ENCODE measurements at regions not wholly inside any gene's neighbourhood (a gene's known extent, or its start where the extent isn't known, plus 50 kb on each side); places are given as distances from the start of the nearest gene placed in this dataset.

- intact Hi-C loops (cut with micrococcal nuclease; ENCODE audit: unreplicated experiment) (no loop called here), in situ Hi-C loops (cut with HindIII; ENCODE audit: low pct_unique_long_range_greater_than_20kb, low sequenced_read_pairs) (no loop called here)
- Histone ChIP-seq H3K27ac (ENCODE audit: low read length) (no peak overlapping the region), H3K9me3 (ENCODE audit: control insufficient read depth, insufficient read depth, low read depth, low read length) (no peaks in the 10 kb centered on the region), H3K4me3 (ENCODE audit: low read depth in 2 of 2, low read length in 2 of 2) (no peak overlapping the region), H3K36me3 (ENCODE audit: control insufficient read depth, insufficient read depth, low read length) (no peaks in the 10 kb centered on the region), H3K4me1 (ENCODE audit: control insufficient read depth, insufficient read depth, low read length) (no peaks in the 10 kb centered on the region), H3K27me3 (ENCODE audit: control insufficient read depth, insufficient read depth, low read length) (no peaks in the 10 kb centered on the region)
- DNase-seq (ENCODE audit: low read depth, low spot score) (no peak), ATAC-seq (no peak)
- ChIA-PET CTCF (no interaction called here), POLR2A (no interaction called here)
- no peak for TF ChIP-seq TCF7L2 (IDR thresholded peaks at IDR 0.05; ENCODE audit: low read depth, low read length)
- TF ChIP-seq SIN3A (IDR thresholded peaks at IDR 0.05; ENCODE audit: borderline replicate concordance, insufficient read depth, low read depth, low read length) = no peak
- no peak for TF ChIP-seq POLR2AphosphoS5 (IDR thresholded peaks at IDR 0.05; ENCODE audit: low read depth, low read length)
- no peak for TF ChIP-seq CTCF (IDR thresholded peaks at IDR 0.05)
- TF ChIP-seq REST (IDR thresholded peaks at IDR 0.05; ENCODE audit: insufficient read depth in 1 of 2, low read depth in 2 of 2, low read length in 1 of 2) = no peak
- no TSS peak for BruUV-seq (replicated peaks)
Observed at GRCh38 chr4:84046551-84046950, 452.5 kb downstream of the NKX6-1 start.

DNA sequence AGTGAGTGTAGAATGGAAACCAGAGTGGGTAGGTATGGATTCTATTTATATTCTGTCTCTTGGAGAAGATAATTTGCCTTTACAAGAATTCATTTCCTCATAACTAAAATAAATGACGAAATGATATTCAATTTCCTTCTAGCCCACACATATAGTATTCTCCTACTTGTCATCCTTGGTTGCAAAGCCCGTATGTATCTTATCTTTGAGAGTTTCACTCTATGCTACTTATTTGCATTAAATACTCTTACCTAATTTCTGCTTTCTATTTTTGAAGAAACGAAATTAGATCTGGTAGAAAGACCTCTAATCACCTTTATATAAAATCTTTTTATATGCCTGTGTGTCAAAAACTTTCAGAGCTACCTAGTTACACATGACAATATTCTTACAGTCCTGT is 457.7 kb downstream of the NKX6-1 start:
- ChIA-PET POLR2A (no interaction called here), CTCF (no interaction called here)
- BruUV-seq (replicated peaks) = no TSS peak
- in situ Hi-C loops (cut with HindIII; ENCODE audit: low pct_unique_long_range_greater_than_20kb, low sequenced_read_pairs) (no loop called here), intact Hi-C loops (cut with micrococcal nuclease; ENCODE audit: unreplicated experiment) (no loop called here)
- no peak overlapping the region for H3K4me3 ChIP-seq (ENCODE audit: low read depth in 2 of 2, low read length in 2 of 2)
- no peaks in the 10 kb centered on the region for H3K36me3 ChIP-seq (ENCODE audit: control insufficient read depth, insufficient read depth, low read length)
- TF ChIP-seq SIN3A (IDR thresholded peaks at IDR 0.05; ENCODE audit: borderline replicate concordance, insufficient read depth, low read depth, low read length) (no peak), CTCF (IDR thresholded peaks at IDR 0.05) (no peak), POLR2AphosphoS5 (IDR thresholded peaks at IDR 0.05; ENCODE audit: low read depth, low read length) (no peak), TCF7L2 (IDR thresholded peaks at IDR 0.05; ENCODE audit: low read depth, low read length) (no peak), REST (IDR thresholded peaks at IDR 0.05; ENCODE audit: insufficient read depth in 1 of 2, low read depth in 2 of 2, low read length in 1 of 2) (no peak)
- ATAC-seq (no peak), DNase-seq (ENCODE audit: low read depth, low spot score) (no peak)
- no peaks in the 10 kb centered on the region for H3K4me1 ChIP-seq (ENCODE audit: control insufficient read depth, insufficient read depth, low read length)
- no peaks in the 10 kb centered on the region for H3K27me3 ChIP-seq (ENCODE audit: control insufficient read depth, insufficient read depth, low read length)
- H3K27ac ChIP-seq (ENCODE audit: low read length) = no peak overlapping the region
- no peaks in the 10 kb centered on the region for H3K9me3 ChIP-seq (ENCODE audit: control insufficient read depth, insufficient read depth, low read depth, low read length)
